Mucosa of descending colon (tissue), 3 donors: ENCODE measurements at regions not wholly inside any gene's neighbourhood (a gene's known extent, or its start where the extent isn't known, plus 50 kb on each side); places are given as distances from the start of the nearest gene placed in this dataset.

Source experiments
- ATAC-seq: fragments of 200-7000 bp; cut with Tn5 transposase; one replicate; pipeline ENCODE4 v1.9.1; 2020; ENCODE audit warnings: mild to moderate bottlenecking, moderate library complexity
- DNase-seq, 3 donors: peaks; one replicate each; pipeline ENCODE4 v3.0.0-alpha.2; 2020
- H3K36me3 ChIP-seq: fragments of 200-600 bp; one replicate; pipeline ENCODE4 v1.8.0; 2021; ENCODE audit warnings: low read depth, mild to moderate bottlenecking
- H3K4me1 ChIP-seq: fragments of 200-600 bp; one replicate; pipeline ENCODE4 v1.8.0; 2021; ENCODE audit warnings: low read depth, mild to moderate bottlenecking
- H3K4me3 ChIP-seq: fragments of 200-600 bp; one replicate; pipeline ENCODE4 v1.8.0; 2021; ENCODE audit warnings: mild to moderate bottlenecking
- H3K9me3 ChIP-seq: fragments of 200-600 bp; one replicate; pipeline ENCODE4 v1.8.0; 2021; ENCODE audit warnings: mild to moderate bottlenecking
- intact Hi-C, 2 donors: fragments of 100-400 bp; cut with DNase I in 1 of 2; cut with micrococcal nuclease in 1 of 2; formaldehyde crosslinking; loops; one replicate each; pipeline versions ENCODE4 v1.11.0 to v1.11.1; 2022; cut with DNase I, micrococcal nuclease
- TF ChIP-seq, protein P1 (sequence below): fragments of 200-600 bp; IDR thresholded peaks from one replicate; pipeline ENCODE4 v1.8.0; 2022; ENCODE audit warnings: antibody characterized with exemption, mild to moderate bottlenecking
- donor health status: DM: no; HTN: no; CAD: no; lungs with moderate emphysema.
- donor health status: DM: no; HTN: no; CAD: no.
- donor health status: DM: no; HTN: yes; CAD: no.

DNA sequence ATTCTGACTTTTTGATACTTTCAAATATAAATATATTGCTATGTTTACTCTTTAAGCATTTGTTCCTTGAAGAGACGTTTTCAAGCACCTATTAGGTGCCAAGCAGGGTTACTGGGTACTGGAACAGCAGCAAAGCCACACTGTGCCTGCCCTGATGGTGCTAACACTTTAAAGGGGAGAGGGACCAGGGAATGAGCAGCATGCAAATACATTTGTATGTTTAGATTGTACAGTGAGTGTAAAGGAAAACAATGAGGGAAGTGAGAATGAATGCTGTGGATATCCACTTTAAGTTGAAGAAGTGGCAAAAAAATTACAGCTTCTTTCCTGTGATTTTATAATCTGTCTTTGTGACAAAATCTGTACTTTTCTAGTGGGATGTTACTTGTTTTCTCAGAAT lies 400.2 kb upstream of the ATP11B start:
- no peak overlapping the region for H3K4me3 ChIP-seq
- no peaks in the 10 kb centered on the region for H3K36me3 ChIP-seq
- no peak for DNase-seq
- H3K4me1 ChIP-seq: no peaks in the 10 kb centered on the region
- intact Hi-C loops: no loop called here
- TF ChIP-seq, protein P1, sequence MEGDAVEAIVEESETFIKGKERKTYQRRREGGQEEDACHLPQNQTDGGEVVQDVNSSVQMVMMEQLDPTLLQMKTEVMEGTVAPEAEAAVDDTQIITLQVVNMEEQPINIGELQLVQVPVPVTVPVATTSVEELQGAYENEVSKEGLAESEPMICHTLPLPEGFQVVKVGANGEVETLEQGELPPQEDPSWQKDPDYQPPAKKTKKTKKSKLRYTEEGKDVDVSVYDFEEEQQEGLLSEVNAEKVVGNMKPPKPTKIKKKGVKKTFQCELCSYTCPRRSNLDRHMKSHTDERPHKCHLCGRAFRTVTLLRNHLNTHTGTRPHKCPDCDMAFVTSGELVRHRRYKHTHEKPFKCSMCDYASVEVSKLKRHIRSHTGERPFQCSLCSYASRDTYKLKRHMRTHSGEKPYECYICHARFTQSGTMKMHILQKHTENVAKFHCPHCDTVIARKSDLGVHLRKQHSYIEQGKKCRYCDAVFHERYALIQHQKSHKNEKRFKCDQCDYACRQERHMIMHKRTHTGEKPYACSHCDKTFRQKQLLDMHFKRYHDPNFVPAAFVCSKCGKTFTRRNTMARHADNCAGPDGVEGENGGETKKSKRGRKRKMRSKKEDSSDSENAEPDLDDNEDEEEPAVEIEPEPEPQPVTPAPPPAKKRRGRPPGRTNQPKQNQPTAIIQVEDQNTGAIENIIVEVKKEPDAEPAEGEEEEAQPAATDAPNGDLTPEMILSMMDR: no peak
- no peaks in the 10 kb centered on the region for H3K9me3 ChIP-seq
- no peak for ATAC-seq

DNA sequence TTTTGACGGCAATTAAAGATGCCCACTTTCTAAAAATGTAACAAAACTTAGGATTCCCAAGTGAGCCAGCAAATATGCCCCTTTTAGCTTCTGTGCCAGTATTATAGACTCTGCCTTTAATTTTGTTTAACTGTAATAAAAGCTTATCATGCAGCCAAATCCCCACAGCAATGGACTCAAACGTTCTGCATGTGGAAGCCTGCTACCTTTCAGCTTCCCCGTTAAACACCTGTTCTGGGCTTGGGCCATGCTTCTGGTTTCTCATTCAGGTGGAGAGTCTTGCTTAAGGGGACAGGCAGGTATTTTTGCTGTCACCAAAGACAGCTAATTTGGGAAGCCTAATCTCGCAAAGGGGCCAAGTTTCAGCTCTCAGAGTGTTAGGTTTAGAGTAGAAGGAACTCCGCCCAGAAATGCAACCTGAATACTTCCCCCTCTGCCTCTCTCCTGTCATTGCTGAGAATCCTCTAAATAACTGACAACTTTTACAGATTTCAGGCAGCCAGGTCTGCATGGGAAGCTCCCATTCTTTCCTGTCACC lies 399.4 kb upstream of the ATP11B start:
- TF ChIP-seq, protein P1: no peak

DNA sequence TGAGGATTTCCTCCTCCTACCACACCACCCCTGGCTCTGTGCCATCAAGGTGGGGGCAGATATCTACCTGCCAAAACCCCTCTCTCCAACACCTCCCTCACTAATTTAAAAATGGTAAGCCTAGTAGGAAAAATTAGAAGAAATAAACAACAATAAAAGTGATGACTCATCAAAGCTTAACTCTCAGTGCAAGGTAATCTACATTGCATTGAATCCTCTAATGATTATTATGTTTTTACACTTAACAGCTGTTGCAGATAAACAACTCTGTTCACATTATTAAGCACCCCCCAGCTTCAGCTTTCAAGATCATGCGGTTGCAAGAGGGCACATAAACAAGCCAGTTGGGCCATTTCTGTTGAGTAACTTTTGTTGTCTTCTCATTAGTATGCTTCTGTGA lies 396.1 kb upstream of the ATP11B start:
- DNase-seq: no peak
- TF ChIP-seq, protein P1: no peak
- H3K4me1 ChIP-seq: no peaks in the 10 kb centered on the region
- H3K9me3 ChIP-seq: no peaks in the 10 kb centered on the region
- intact Hi-C loops: no loop called here
- H3K36me3 ChIP-seq: no peaks in the 10 kb centered on the region
- ATAC-seq: no peak
- no peak overlapping the region for H3K4me3 ChIP-seq

More for the DNA sequence above, 399.4 kb upstream of the ATP11B start:
- intact Hi-C loops: no loop called here
- Histone ChIP-seq H3K9me3 (no peaks in the 10 kb centered on the region), H3K4me3 (peak overlapping the region; percentile 6), H3K4me1 (no peaks in the 10 kb centered on the region), H3K36me3 (no peaks in the 10 kb centered on the region)
- ATAC-seq (peak; percentile 66), DNase-seq (no peak)

DNA sequence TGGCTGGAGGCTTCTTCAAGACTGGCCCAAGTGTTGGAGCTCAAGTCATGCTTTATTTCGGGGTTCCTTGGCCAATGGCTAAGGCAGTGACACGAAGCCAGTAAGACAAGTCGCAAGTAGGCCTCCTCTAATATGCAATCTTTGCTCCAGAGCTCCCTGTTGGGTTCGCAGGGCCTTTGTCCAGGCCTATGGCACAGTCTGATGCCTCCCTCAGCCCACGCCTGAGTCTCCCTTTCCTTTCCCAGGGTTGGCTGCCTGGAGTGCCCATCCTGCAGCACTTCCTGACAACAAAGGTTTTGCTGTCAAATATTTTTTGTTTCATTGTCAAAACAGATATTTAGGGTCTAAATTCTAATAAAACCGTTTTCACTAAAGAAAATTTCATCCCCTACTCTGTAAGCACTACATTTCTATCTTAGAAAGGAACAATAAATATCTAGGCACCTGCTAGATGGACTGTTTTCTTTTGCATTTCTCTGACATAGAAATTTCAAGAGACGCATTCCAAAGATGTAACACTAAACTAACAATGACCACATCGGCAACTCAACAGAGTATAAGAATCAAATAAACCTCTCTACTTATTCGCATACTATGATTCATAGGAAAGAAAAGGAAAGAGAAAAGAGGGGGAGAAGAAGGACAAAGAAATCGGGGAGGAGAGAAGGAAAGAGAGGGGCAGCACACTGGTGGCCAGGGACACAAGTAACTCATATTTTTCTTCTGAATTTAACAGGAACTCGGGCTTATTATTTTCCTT lies 393.1 kb upstream of the ATP11B start:
- ATAC-seq (no peak), DNase-seq (no peak)
- Histone ChIP-seq H3K4me1 (no peaks in the 10 kb centered on the region), H3K9me3 (no peaks in the 10 kb centered on the region), H3K36me3 (no peaks in the 10 kb centered on the region), H3K4me3 (no peak overlapping the region)
- intact Hi-C loops: no loop called here
- TF ChIP-seq, protein P1: no peak

DNA sequence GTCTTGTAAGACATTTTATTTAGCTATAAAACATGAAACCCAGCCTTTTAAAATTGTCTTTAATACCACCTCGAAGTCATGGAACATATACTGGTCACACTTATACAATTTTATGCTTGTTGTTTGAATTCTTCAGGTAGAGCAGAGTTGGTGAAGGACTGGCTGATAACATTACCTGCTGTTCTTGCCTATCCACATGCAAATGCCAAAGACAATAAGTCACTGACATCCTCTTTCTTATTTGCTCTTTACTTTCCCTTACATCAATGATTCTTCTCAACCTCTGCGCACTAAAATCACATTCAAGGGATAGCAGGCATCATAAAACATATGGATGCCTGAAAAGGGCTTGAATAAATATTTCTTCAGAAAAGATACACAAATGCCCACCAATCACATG lies 392.5 kb upstream of the ATP11B start:
- ATAC-seq (no peak), DNase-seq (no peak)

More for the DNA sequence above, 392.5 kb upstream of the ATP11B start:
- TF ChIP-seq, protein P1: no peak
- Histone ChIP-seq H3K9me3 (no peaks in the 10 kb centered on the region), H3K4me3 (no peak overlapping the region), H3K36me3 (no peaks in the 10 kb centered on the region), H3K4me1 (no peaks in the 10 kb centered on the region)
- intact Hi-C loops: no loop called here
